HK-2 (cell line): ENCODE measurements at regions not wholly inside any gene's neighbourhood (a gene's known extent, or its start where the extent isn't known, plus 50 kb on each side); places are given as distances from the start of the nearest gene placed in this dataset.
A peak's percentile ranks its signal among the peaks of the same experiment; 100 is the strongest.

ENCODE experiments used
- DNase-seq: peaks from one replicate; pipeline ENCODE4 v3.0.0-alpha.2; 2018; ENCODE audit not compliant: unreplicated experiment

DNA sequence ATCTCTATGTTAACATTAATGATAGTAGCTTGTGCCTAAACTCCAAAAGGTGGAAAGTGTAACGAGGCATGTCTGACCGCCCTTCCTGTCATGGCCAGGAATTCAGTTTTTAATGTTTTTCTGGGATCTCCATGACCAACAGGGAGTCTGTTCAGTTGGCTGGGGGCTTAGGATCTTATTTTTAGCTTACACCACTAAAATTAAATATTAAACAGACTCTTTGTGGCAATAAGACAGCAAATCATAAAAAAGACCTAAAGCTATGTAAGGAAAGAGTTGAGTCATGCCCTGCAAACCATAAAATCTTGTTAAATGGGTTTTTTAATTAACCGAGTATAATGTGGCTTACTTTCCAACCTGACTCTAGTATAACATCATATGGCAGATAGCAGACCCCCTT, 247.8 kb downstream of the DIRAS2 start:
- DNase-seq: peak; percentile 31

DNA sequence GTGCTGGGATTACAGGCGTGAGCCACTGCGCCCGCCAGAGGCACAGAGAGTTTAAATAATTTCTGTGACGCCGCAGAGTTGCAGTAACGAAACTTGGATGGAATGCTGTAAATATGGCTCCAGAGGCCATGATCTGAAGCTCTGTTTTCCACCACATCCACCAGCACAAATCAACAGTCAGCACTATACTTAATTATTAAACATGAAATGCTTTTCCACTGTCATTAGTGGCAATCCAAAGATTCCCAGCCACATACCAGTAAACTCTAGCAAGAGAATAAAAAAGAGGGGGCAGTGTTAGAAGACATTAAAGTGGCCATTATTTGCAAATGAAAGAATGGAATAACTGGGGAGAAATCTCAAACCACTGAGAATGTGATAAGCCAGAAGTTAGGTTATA, 242.5 kb downstream of the DIRAS2 start:
- DNase-seq: no peak

DNA sequence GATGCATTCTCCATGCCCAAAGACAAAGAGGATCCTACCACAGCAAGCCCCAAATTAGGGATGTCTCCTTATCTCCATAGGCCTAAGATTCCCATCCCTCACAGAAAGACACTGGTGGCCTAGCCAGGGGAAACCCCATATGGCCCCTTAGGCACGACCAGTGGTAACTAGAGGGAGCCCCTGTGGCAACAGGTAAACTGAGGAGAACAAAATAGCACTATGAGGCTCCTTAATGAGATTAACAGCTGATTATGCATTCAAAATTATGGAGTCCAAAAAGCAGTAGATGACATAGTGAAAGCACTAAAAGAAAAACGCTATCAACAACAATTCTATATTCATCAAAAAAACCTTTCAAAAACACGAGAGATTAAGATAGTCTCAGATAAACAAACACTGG, 234.0 kb downstream of the DIRAS2 start:
- no peak for DNase-seq

DNA sequence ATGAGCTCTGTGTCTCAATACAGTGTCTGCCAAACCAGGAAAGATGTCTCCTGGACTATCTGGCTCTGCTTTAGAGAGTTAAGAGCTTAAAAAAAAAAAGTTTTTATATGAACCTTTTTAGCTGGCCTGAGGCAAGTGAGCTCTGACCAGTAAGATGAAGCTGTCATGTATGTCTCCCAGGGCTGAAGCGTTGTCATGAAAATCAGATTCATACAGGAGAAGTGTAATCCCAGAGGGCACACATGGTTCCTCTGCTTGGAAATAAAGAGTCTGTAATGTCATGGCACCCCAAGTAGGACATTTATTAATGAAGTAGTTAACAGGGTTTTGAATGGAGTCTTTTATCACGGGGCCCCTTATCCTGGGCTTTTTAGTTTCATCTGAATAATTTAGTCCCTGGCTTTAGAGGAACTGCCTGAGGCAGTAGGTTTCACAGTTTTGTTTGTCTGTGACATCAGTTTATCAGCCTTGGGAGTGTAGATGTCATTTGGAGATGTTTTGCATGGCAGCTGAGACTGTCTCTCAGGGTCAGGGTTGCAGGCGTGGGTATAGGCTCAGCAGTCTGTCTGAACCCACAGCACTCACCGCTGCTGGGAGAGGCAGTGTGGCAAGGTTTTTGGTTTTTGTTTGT, 223.3 kb downstream of the DIRAS2 start:
- DNase-seq: no peak

DNA sequence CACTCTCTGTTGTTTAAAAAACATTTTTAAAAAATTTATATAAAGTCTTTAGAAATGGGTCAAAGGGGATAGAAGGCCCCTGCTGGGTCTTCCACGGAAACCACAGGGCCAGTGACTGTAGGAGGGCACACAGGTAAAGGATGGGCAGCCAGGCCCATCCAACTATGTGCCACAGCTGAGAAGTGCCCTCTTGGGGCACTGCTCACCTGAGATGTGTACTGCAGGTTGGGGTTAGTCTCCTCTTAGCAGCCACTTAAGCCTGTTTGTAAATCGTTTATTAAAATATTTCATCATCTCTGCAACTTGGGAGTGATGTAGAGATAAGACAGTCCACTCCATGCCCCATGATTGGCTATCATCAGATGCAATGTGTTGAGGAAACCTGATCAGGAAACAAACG, 222.4 kb downstream of the DIRAS2 start:
- no peak for DNase-seq

DNA sequence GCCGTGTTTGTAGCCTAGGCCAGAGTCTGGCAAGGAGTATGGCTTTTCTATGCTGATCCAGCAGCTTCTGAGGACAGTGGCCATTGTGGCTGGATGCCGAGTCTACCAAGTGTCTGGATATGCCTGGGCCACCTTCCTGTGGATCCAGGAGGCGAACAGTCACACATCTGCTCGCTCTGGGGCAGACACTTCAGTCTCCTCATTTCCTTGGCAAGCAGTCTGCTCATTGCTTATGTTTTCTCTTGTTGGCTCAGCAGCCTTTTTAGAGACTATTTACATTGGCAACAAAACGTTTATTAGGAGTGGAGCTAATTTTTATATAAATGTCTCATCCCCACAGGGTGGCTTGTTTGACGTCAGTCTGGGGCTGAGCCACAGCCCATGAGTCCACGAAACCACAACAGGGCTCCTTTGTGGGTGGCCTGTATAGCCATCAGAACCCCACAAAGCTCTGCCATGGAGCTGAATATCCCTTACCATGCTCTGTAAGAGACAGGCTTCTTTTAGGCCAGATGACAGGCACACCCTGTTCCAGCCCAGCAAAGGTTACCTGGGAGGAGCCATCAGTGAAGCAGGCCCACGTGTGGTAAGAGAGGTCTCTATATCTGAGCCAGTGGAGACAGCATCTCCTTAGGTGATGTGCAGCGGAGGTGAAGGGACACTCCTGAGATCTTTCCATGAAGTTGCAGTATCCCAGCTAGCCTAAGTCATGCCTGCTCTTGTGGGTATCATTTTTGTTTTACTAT, 221.7 kb downstream of the DIRAS2 start:
- no peak for DNase-seq

DNA sequence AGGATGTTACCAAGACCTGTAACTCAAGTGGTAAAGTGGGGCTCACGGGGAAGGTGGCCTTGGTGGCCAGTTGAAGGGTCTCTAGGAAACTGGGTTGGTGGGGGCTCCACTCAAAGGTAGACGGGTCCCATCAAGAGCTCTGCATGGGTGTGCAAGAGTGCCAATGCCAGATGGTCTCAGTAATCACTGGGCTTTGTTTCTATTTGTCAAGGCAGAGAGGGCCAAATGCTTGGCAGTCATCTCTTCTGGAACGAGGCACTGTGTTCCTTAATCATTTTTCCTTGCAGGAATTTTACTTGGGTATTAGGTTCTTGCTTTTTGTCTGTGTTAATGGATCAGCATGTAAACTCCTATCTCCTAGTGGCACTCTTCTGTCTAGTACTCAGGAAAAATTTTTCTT, 220.8 kb downstream of the DIRAS2 start:
- no peak for DNase-seq

DNA sequence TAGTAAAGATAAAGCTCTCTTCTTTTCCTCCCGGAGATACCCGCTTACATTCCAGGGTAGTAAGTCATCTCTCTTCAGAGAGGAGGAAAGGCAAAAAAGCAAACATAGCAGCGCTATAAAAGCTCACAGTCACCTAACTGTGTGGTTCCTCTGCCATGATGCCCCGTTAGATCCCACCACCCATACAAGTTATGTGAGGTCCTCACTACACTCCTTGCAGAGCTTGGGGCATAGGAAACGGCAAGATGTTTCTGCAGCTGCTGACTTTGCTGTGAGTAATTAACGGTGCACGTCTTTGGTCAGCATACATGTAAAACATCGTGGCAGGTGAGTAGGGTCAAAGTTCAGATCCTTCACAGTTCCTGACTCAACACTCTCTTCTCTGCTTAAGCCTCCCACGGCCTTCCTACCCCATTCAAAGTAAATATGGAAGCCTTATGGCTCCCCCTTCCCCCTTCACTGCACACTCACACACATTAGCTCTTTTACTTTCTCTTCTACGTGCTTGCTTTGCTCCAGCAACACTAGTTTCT, 218.9 kb downstream of the DIRAS2 start:
- peak; percentile 8 for DNase-seq

DNA sequence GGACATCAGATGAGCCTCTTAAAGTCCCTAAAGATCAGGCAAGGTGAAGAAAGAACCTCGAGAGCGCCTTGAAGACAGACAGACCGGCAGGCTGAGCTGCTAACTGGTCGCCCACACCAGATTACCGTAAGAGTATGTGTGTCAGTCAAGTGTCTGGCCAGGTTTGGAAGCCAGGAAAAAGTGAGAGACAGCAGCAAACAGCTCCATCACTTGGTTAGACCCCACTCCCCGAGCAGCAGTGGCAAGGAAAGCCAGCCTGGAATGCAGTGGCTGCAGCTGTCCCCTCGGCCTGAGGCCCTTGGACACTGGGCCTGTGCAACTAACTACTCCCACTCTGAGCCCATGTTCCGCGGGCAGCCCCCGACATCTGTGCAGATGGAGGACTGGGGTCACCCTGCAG, 214.1 kb downstream of the DIRAS2 start:
- DNase-seq: no peak

DNA sequence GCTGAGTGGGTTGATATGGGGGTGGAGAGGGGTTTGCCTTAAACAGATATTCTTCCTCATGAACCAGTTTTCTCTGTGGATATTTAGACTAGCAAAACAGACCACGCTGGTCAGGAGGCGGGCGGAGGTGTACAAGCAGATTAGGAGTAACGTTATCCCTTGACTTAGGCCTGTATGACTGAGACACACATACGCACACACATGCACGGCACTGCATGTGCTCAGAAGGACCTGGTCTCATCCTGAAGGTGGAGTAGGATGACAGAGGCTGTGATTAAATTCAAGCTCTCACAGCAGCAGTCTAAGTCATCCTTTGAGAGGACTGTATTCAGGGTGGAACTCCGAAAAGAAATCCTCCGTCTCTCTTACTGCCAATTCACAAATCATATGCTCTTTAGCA, 209.7 kb downstream of the DIRAS2 start:
- DNase-seq: peak; percentile 32

DNA sequence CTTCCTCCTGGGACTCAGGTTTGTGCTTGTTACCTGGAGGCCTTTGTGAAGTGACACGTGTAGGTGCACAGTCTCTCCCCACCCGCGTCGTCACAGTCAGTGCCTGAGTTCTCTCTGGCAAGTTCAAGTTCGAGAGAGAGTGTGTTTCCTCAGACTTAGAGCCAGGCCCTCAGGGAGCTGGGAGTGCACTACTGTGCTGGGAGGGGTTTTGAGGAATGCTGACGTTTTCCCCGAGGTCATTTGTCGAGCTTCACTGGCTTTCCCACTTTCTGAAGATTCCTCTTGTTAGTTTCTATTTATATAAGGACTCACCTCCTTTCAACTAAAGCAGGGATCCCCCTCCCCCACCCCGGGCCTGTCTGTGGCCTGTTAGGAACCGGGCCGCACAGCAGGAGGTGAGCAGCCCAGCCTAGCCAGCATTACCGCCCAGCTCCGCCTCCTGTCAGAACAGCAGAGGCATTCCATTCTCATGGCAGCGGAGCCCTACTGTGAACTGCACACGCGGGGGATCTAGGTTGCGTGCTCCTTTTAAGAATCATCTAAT, 209.2 kb downstream of the DIRAS2 start:
- peak; percentile 91 for DNase-seq

DNA sequence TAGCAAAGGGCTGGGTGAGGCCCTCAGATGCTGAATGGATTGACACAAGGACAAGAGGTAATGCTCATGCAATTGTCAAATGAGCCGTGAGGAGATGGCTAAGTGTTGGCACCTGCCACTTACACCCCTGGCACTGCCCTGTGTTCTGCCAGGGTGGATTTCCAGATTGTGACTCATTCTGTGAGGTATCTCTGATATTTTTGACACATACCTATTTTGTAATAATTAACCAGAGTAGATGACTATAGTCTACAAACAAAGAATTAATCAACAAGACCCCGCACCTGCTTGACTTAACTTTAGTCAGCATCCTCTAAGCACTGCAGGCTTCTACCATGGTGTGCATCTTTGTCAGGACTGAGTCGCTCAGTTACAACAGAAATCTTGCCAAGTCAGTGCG, 200.8 kb downstream of the DIRAS2 start:
- DNase-seq: peak; percentile 55

DNA sequence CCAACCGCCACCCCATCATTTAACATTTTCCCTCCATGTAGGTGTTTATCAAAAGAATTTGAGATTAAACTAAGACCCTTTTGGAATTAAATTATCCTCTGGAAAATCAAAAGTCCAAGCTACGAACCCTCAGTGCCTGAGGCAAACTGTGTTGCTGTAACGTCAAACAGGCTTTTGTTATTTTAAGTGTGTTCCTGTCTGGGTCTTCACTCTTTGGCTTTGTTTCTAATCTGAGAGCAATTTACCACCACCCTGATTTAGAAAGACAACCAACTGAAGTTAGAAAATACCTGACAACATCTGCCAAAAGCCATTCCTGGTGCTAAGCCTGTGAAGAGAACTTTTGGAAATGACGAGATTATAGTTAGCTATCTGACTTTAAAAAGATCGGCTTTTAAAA, 199.9 kb downstream of the DIRAS2 start:
- DNase-seq: no peak

DNA sequence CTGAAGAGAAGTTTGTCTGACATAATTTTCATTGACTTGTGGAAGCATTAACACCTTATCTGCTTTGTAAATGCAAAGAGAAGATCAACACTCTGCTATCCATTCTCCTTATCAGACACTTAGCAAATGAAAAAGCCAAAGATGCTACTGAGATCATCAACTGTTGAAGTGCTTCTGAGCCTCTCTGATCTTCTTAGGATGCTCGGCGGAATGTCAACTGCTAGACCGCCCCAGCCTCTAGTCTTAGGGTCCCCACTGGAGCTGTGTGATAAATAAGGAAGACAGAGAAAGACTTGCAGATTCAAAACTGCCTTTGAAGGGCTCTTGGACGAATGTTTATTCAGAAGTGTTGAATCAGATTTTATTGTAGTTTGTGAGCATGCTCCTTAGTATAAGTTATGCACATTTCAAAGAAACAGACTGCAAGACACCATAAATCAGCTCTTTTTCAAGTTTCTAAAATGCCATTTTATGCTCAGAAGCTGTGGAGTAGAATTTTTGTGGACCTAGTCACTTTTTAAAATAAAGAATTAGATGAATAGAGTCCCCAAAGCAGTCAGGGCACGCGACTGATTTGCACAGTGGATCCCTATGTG, 197.9 kb downstream of the DIRAS2 start:
- no peak for DNase-seq

DNA sequence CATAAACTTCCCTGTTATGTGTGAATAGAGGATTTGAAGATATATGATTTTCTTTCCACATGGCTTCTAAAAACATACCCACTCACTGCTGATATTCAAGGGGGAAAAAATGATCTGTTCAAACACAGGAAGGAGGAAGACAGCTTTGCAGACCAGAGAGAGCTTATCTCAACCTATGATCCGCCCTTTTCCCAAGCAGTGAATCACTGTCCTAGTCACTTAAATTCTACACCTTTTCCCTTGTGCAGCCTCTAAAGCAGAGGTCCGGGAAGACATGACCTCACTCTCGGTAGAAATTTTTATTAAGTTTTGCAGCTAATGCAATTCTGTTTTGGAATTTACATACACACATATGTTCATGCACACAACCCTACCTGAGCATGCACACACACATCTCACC, 197.2 kb downstream of the DIRAS2 start:
- DNase-seq: no peak

DNA sequence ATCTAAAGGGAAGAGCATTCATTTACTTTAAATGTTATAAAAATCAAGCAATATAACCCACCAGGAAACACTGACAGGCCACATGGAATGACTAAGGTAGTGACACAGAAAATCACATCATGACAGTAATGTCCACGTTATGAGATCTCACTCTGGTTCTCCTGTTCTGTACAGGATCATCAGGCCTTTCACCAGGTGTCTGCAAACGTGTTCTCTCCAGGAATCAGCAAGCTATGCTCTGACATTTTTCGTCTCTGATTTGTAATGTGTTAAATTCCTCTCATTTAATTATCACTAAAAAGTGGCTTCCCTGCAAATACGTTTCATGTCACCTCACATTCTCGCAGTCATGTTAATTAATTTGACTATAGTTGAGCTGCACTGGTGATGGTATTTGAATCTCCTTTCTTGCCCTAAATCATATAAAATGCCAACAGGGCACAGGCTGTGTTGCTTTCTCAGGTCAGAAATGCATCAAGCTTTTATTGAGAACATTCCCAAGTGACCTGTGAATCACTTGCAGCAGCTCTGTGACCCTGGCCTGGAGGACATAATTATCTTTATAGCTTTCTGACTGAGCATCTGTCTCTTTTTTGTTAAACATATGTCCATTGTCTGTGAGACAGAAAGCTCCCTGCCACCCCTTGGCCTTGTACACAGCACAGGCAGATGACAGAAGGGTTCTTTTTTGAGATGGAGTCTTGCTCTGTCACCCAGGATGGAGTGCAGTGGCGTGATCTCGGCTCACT, 196.2 kb downstream of the DIRAS2 start:
- DNase-seq: no peak

DNA sequence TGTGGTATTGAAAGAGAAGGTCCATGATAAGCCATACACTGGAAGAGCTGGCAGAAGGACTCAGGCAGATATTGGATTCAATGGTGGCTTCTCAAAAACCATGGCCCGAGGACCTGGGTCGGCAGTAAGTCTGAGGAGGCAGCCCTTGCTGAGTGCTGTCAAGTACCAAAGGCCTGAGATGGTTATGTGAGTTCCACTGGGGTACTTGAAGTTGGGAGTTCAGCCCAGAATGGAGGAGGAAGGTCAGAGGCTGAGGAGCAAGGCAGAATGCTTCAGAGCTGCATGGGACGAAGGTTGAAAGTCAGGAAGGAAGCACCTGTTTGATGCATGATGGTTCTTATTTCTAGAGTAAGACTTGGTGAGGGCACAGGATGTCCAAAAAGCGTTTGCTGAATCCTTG, 194.9 kb downstream of the DIRAS2 start:
- no peak for DNase-seq

DNA sequence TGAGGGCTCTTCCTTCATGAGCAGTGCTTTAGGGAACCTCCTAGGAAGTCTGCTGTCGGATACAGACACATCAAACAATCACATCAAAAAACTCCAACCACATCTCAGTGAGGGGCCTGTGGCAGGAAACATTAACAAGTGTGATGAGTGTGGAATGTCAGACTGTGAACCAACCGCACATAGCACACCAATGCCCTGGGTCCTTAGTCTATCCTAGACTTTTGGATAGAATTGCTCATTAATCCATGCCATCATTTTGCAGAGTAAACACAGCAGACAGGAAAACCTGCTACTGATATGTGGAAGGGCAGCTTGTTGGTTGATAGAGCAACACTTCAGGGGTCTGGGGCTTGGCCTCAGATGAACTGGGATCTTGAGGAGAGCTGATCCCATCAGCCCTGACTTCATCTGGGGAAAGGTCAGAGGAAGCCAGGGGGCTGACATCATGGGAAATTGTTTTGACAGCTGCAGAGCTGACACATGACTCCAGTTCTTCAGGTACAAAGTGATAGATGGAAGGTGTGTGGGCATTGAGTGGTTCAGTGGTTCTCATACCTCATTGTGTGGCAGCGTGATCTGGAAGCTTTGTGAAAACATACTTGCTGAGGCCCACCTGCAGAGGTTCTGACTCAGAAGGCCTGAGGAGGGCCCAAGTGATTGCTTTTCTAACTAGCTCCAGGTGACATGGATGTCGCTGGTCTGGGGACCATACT, 193.3 kb downstream of the DIRAS2 start:
- no peak for DNase-seq

DNA sequence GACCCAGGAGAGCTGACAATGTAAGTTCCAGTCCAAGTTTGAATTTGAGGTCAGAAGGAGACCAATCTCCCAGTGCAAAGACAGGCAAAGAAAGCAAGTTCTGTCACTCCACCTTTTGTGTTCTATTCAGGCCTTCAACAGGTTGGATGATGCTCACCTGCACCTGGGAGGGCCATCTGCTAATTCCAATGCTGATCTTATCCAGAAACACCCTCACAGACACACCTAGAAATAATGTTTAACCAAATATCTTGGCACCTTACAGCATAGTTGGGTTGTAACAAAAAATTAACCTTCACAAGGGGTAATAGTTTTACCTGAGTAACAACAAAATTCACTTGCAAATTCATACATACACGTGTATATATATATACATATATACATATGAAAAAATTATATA, 190.8 kb downstream of the DIRAS2 start:
- DNase-seq: no peak

DNA sequence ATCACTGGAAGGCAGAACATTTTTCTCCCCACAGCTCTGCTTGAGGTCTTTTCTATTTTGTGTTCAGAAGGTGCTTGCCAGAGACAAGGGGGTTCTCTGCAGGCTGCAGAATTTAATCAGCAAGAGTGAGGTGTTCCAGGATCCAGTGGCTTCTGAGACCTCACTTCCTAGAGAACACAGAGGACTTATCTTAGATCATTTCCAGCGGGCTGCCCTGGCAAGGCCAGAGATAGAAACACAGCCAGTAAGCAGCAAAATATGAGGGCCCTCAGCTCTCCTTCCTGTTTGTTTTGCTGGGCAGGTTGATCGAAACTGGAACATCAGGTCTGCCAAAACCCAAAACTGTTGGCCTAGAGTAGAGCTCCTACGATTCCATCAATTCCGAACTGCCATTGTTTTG, 187.3 kb downstream of the DIRAS2 start:
- DNase-seq: no peak

DNA sequence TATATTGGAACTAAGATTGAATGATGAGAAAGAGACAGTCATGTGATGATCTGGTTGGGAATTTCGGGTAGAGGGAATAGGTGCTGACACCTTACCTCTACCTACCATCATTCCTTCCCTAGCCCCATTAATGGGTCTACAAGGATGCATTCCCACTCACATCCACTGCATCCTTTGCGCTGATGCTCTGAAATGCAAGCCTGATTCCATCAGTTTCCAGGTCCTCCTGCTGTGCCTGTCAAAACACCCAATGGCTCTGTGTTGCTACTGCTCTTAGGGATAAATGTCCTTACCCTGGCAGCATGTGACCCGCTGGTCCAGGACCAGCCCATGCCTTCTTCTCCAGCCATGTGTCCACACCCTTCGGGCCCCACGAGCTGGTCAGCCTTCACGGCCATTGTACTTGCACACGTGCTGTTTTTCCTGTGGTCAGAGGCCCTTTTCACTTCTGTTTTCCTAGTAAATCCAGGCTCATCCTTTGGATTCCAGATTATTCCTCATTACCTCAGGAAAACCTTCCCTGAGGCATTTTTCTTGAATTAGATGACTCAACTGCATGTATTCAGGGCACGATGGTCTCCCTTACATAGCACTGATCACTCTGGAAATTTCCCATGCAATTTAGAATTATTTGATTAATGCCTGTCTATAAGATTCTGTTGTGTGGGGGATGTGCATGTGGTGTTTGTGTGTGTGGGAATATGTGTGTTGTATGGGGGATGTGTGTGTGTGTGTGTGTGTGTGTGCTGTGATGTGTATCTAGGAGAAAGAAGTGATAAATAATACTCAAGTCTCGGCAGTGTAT, 185.0 kb downstream of the DIRAS2 start:
- no peak for DNase-seq
